GM12874 (cell line): ENCODE measurements at regions not wholly inside any gene's neighbourhood (a gene's known extent, or its start where the extent isn't known, plus 50 kb on each side); places are given as distances from the start of the nearest gene placed in this dataset.

Source experiments
- CTCF ChIP-seq: IDR thresholded peaks from 2 replicates; pipeline ENCODE4 v1.5.1; 2011; ENCODE audit warnings: low read depth, mild to moderate bottlenecking, control low read depth, low read length, moderate library complexity; ENCODE audit not compliant: insufficient read depth

- TF ChIP-seq CTCF: no peak
These were observed 156.9 kb upstream of the NPSR1 start for GRCh38 chr7:34501156-34501555.

GRCh38 chr7:34507191-34507590 is 150.8 kb upstream of the NPSR1 start:
- TF ChIP-seq CTCF: no peak

GRCh38 chr7:34523226-34523918 is 134.6 kb upstream of the NPSR1 start:
- TF ChIP-seq CTCF: no peak

GRCh38 chr7:34530259-34530658 is 127.8 kb upstream of the NPSR1 start:
- no peak for TF ChIP-seq CTCF

- TF ChIP-seq CTCF: no peak
These were observed 119.0 kb upstream of the NPSR1 start for GRCh38 chr7:34539003-34539402.

- TF ChIP-seq CTCF: no peak
These were observed 113.4 kb upstream of the NPSR1 start for GRCh38 chr7:34544621-34545020.

- no peak for TF ChIP-seq CTCF
These were observed 107.0 kb upstream of the NPSR1 start for GRCh38 chr7:34550996-34551395.
